ENCODE measurements at regions not wholly inside any gene's neighbourhood (a gene's known extent, or its start where the extent isn't known, plus 50 kb on each side); places are given as distances from the start of the nearest gene placed in this dataset.
"Not testable (repeated sequence)": the region's sequence is repeated elsewhere in the genome, so short reads cannot be mapped to it uniquely, and the experiment has no call there.

DNA sequence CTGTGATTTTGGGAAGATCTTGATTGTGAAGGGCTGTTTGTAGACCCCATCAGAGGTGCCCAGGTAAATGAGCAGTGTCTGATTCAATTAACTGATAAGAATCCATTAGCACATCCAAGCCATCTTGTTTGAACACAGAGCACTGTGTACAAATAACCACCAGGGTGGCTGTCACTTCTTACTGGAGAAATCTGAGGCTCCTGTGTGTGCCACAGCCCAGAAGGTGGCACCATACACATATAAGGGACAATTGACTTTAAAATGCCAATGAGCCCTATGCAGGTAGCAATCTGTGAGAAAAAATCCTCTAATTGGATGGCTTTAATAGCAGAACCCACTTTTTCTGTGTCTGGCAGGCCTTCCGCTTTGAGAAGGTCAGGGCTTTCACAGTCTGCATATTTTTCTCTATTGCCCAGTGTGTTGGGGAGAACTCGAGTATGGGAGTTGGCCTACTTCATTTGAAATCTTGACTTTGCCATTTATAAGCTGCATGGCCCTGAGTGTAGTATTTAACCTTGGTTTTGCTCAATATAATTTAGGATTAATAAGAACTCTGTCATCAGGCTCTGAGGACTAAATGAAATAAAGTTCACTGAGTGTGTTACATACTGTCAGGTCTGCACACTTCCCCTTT lies 517.4 kb downstream of the CCSER2 start:
- DNase-seq (ENCODE audit: low spot score), result no peak
- H3K9me3 Mint-ChIP-seq, result no peaks in the 10 kb centered on the region
- H3K36me3 Mint-ChIP-seq (ENCODE audit: low read depth), result no peaks in the 10 kb centered on the region
- H3K27ac Mint-ChIP-seq, result no peak overlapping the region
- no peaks in the 10 kb centered on the region for H3K4me1 Mint-ChIP-seq (ENCODE audit: low read depth)
- H3K4me3 Mint-ChIP-seq, result no peak overlapping the region
- H3K27me3 Mint-ChIP-seq (ENCODE audit: low read depth), result no peaks in the 10 kb centered on the region

DNA sequence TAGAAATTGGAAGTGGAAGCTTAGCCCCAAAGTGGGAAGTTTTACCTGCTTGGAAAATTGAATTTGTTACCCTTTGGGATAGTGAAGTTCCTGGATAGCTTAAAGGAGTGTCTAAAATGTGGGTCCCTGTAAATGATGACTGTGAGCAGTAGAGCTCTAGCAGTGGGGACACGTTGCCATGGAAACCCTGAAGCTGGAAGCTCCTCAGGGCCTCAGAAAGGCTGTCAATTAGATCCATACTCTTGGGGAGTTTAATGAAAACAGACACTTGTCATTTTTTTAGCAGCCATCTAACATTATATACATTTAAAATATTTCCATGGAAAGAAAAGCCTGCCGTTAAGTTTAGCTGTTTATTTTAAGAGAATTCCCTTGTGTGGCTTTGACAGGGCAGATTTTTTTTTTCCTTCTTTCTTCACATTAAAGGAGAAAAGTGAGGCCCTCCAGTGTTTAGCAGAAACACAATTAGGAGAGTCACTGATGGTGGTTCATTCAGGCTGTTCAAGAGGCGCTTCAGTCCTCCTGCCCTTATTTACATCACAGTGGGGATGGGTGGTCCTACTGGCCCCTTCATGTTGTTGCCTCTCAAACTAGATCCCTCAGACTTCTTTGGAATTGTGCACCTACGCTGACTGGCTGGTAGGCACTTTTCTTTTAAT lies 518.4 kb downstream of the CCSER2 start:
- Mint-ChIP-seq H3K4me1 (ENCODE audit: low read depth) (no peaks in the 10 kb centered on the region), H3K36me3 (ENCODE audit: low read depth) (no peaks in the 10 kb centered on the region), H3K9me3 (no peaks in the 10 kb centered on the region), H3K27ac (no peak overlapping the region), H3K27me3 (ENCODE audit: low read depth) (no peaks in the 10 kb centered on the region), H3K4me3 (no peak overlapping the region)
- DNase-seq (ENCODE audit: low spot score), result no peak

DNA sequence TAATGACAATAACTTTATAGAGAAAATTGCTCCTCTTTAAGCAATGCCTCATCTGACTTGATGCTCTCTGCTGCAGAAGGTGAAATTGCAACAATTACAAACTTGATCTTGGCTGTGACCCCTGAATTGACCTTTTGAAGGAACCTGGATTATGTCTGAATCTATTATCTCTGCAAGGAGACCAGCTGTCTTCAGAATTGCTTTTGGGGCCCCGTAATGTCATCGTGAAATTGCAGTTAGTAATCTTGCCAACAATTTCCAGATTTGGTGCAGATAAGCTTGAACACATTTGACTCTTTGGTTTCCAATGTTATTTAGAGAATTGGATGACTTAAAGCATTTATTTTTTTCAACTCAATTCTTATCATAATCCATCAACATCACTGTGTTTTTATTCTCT lies 520.6 kb downstream of the CCSER2 start:
- Mint-ChIP-seq H3K36me3 (ENCODE audit: low read depth) (no peaks in the 10 kb centered on the region), H3K4me1 (ENCODE audit: low read depth) (no peaks in the 10 kb centered on the region), H3K9me3 (no peaks in the 10 kb centered on the region), H3K27me3 (ENCODE audit: low read depth) (no peaks in the 10 kb centered on the region), H3K4me3 (no peak overlapping the region), H3K27ac (no peak overlapping the region)
- no peak for DNase-seq (ENCODE audit: low spot score)

DNA sequence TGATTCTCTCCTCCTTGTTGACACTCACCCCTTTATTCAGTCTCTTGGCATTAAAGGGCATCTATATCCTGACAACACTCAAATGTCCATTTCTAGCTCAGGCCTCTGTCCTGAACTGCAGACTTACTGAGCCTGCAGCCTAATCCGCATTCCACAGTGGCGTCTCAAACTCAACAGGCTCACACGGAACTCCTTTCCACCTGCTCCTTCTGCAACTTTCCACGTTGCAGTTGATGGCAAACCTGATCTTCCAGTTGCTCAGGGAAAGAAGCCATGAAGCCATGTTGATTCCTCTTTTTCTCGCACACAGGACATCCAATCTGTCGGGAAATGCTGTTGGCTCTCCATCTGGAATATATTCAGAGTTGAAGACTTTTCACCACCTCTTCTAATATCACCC lies 522.4 kb downstream of the CCSER2 start:
- no peak for DNase-seq (ENCODE audit: low spot score)
- Mint-ChIP-seq H3K27ac (no peak overlapping the region), H3K36me3 (ENCODE audit: low read depth) (no peaks in the 10 kb centered on the region), H3K9me3 (no peaks in the 10 kb centered on the region), H3K4me3 (no peak overlapping the region), H3K4me1 (ENCODE audit: low read depth) (no peaks in the 10 kb centered on the region), H3K27me3 (ENCODE audit: low read depth) (no peaks in the 10 kb centered on the region)

DNA sequence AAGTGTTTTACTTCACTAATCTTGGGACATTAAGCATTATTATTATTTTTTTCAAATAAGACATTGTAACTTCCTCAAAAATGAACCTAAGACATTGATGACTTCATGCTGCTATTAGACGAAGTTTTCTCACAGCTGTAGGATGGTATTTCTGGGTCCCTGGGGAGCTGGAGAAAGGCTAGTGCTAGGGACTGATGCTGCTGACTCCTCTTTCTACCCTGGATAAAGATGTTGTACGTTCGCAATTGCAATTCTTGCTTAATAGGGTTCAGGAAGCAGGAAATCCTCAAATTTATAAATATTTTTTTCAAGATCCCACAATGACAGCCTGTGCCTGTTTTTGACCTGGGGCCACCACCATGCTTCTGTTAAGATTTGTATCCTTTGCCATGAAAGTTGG lies 526.0 kb downstream of the CCSER2 start:
- Mint-ChIP-seq H3K4me1 (ENCODE audit: low read depth) (no peaks in the 10 kb centered on the region), H3K27me3 (ENCODE audit: low read depth) (no peaks in the 10 kb centered on the region), H3K27ac (no peak overlapping the region), H3K4me3 (no peak overlapping the region), H3K36me3 (ENCODE audit: low read depth) (no peaks in the 10 kb centered on the region), H3K9me3 (no peaks in the 10 kb centered on the region)
- no peak for DNase-seq (ENCODE audit: low spot score)

DNA sequence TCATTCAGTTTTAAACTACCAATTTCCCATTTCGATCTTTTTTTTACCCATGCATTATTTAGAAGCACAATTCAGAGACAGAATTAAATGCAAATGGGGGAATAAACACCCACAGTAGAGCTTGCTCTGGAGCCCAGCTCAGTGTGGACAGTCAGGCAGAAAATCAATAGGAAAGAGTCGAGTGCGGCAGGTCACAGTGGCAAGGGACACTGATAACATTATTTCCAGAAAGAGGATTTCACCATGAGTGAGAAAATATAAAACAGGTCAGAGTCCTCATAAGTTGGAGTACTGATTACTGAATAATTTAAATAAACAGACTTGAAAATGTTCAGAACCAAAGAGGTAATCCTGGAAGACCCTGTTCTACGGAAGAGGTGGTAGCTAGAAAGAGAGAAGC lies 532.5 kb downstream of the CCSER2 start:
- no peak overlapping the region for H3K27ac Mint-ChIP-seq
- H3K36me3 Mint-ChIP-seq (ENCODE audit: low read depth), result no peaks in the 10 kb centered on the region
- H3K4me1 Mint-ChIP-seq (ENCODE audit: low read depth), result no peaks in the 10 kb centered on the region
- H3K27me3 Mint-ChIP-seq (ENCODE audit: low read depth), result no peaks in the 10 kb centered on the region
- DNase-seq (ENCODE audit: low spot score), result no peak
- no peaks in the 10 kb centered on the region for H3K9me3 Mint-ChIP-seq
- no peak overlapping the region for H3K4me3 Mint-ChIP-seq

DNA sequence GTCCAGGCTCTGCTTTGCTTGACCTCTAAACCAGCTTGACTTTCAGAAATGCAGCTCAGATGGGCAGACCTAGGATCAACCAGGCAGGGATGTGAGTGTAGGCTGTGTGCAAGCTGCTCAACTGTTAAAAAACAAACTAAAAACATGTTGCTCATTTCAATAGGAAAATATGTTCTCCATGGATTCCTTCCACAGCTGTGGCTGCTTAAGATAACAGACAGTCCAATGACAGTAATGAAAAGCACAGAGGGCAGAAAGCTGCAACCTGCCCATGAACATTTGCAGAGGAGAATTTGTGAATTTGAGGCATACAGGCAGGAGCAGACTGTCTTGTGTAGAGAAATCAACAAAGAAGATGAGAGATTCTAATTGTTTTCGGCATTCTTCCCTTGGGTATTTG lies 534.2 kb downstream of the CCSER2 start:
- Mint-ChIP-seq H3K4me1 (ENCODE audit: low read depth) (no peaks in the 10 kb centered on the region), H3K27ac (no peak overlapping the region), H3K4me3 (no peak overlapping the region), H3K9me3 (no peaks in the 10 kb centered on the region), H3K36me3 (ENCODE audit: low read depth) (no peaks in the 10 kb centered on the region), H3K27me3 (ENCODE audit: low read depth) (no peaks in the 10 kb centered on the region)
- no peak for DNase-seq (ENCODE audit: low spot score)

DNA sequence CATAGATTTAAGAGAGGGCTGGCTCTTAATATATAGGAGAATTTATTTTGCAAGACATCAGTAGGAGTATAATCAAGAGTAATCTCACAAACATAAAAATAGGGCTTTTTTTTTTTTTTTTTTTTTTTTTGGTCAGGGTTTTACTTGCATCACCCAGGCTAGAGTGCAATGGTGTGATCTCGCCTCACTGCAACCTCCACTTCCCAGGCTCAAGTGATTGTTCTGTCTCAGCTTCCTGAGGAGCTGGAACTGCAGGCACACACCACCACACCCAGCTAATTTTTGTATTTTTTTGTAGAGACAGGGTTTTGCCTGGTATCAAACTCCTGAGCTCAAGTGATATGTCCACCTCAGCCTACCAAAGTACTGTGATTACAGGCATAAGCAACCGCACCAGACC lies 535.3 kb downstream of the CCSER2 start:
- no peaks in the 10 kb centered on the region for H3K4me1 Mint-ChIP-seq (ENCODE audit: low read depth)
- H3K27me3 Mint-ChIP-seq (ENCODE audit: low read depth), result no peaks in the 10 kb centered on the region
- H3K4me3 Mint-ChIP-seq, result no peak overlapping the region
- no peaks in the 10 kb centered on the region for H3K9me3 Mint-ChIP-seq
- no peak for DNase-seq (ENCODE audit: low spot score)
- no peak overlapping the region for H3K27ac Mint-ChIP-seq
- no peaks in the 10 kb centered on the region for H3K36me3 Mint-ChIP-seq (ENCODE audit: low read depth)

DNA sequence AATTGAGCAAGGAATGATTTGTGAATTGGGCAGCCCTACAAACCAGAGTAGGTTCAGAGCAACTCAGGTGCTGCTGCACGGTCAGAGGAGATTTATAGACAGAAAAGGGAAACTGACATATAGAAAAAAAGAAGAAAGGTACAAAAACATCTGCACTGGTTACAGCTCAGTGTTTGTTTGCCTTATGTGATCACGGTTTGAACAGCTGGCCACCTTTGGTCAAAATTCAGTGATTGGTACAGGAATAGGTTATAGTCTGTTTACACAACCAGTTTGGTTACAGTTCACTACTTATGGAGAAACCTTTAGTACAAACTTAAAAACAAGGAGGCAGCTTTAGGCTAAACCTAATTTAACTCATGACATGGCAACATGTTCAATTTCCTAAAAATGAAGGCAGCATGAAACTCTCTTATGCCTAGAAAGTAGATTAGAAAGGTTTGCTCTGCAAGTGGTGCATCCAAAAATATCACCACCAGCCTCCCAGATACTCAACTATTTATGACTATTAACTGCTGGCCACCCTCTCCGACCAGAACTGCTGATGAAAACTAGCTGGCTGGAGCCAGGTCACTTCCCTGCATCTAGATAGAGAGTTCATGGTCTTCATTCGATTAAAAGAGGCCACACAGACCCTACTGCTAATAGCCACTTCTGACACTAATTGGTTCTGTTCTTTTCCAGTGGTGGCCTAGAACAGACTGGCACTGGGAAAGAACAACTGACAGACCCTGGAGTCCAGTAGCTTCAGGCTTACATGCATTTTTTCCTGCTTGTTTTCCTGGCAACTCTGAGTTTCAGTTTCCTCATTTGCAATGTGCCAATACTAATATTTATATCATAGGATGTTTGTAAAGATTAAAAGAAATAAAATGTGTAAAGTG lies 548.0 kb downstream of the CCSER2 start:
- Mint-ChIP-seq H3K4me3 (no peak overlapping the region), H3K27ac (no peak overlapping the region), H3K9me3 (no peaks in the 10 kb centered on the region), H3K36me3 (ENCODE audit: low read depth) (no peaks in the 10 kb centered on the region), H3K27me3 (ENCODE audit: low read depth) (no peaks in the 10 kb centered on the region), H3K4me1 (ENCODE audit: low read depth) (no peaks in the 10 kb centered on the region)
- no peak for DNase-seq (ENCODE audit: low spot score)

DNA sequence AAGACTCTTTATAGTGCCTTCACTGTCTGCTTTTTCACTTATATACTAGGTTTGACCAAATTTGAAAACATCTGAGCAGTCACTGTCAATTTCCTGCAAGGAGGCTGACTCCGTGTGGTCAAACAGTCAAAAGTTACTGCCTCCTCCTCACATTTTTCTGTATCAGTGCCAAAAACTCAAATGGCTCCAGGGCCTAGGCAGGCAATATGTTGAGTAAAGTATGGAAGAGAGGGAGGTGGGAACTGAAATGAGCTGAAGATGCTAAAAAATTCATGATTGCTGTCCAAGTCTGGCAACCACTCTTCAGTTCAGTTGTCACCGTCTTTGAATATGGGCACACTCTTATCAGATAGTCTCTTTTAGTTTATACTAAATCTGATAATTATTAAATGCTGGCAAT lies 551.6 kb downstream of the CCSER2 start:
- H3K27ac Mint-ChIP-seq, result no peak overlapping the region
- no peaks in the 10 kb centered on the region for H3K4me1 Mint-ChIP-seq (ENCODE audit: low read depth)
- no peaks in the 10 kb centered on the region for H3K36me3 Mint-ChIP-seq (ENCODE audit: low read depth)
- no peak for DNase-seq (ENCODE audit: low spot score)
- no peaks in the 10 kb centered on the region for H3K27me3 Mint-ChIP-seq (ENCODE audit: low read depth)
- no peak overlapping the region for H3K4me3 Mint-ChIP-seq
- no peaks in the 10 kb centered on the region for H3K9me3 Mint-ChIP-seq

DNA sequence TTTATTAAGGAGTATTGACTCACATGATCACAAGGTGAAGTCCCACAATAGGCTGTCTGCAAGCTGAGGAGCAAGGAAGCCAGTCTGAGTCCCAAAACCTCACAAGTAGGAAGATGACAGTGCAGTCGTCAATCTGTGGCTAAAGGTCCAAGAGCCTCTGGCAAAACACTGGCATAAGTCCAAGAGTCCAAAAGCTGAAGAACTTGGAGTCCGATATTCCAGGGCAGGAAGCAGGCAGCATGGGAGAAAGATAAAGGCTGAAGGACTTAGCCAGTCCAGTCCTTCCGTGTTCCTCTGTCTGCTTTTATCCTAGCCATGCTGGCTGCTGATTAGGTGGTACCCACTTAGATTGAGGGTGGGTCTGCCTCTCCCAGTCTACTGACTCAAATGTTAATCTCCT lies 553.3 kb downstream of the CCSER2 start:
- H3K27me3 Mint-ChIP-seq (ENCODE audit: low read depth); H3K4me1 Mint-ChIP-seq (ENCODE audit: low read depth); H3K9me3 Mint-ChIP-seq; H3K36me3 Mint-ChIP-seq (ENCODE audit: low read depth); H3K4me3 Mint-ChIP-seq; H3K27ac Mint-ChIP-seq; DNase-seq (ENCODE audit: low spot score): not testable (repeated sequence)

DNA sequence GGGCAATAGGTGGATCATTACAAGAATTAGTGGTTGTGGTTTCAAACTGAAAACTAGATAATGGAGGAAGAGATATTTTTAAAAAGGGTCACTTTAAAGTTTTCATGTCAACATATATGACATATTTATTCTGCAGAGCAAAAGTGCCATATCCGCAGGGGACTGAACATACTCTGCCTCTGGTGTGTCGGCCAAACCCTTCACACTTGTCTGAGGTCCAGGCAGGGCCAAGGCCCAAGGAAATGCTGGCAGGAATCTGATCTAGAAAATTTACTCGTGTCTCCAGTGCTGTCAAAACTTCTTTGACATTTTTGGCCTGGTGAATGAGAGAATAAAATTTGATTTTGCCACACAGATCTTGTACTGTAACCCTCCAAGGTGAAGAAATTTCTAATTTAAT lies 562.3 kb downstream of the CCSER2 start:
- DNase-seq (ENCODE audit: low spot score), result no peak
- Mint-ChIP-seq H3K36me3 (ENCODE audit: low read depth) (no peaks in the 10 kb centered on the region), H3K4me3 (no peak overlapping the region), H3K27ac (no peak overlapping the region), H3K27me3 (ENCODE audit: low read depth) (no peaks in the 10 kb centered on the region), H3K9me3 (no peaks in the 10 kb centered on the region), H3K4me1 (ENCODE audit: low read depth) (no peaks in the 10 kb centered on the region)

DNA sequence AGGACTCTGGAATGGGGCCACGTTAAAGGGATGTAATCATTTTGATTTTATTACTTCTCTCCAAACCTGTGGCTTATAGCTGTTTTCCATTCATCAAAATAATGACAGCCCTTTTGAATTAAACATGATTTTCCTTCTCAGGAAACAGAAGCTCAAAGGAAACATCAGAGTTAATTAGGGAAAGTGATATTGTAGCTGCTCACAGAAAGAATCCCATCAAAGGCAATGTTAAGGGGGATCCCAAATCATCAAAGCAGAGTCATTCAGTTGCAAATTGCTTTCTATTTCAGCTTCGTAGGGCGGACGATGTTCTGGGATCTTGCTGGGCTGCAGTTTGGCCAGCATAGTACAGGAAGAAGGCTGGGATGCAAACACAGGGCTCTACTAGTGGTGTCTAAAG lies 563.2 kb downstream of the CCSER2 start:
- Mint-ChIP-seq H3K9me3 (no peaks in the 10 kb centered on the region), H3K4me1 (ENCODE audit: low read depth) (no peaks in the 10 kb centered on the region), H3K4me3 (no peak overlapping the region), H3K27ac (no peak overlapping the region), H3K36me3 (ENCODE audit: low read depth) (no peaks in the 10 kb centered on the region), H3K27me3 (ENCODE audit: low read depth) (no peaks in the 10 kb centered on the region)
- no peak for DNase-seq (ENCODE audit: low spot score)

DNA sequence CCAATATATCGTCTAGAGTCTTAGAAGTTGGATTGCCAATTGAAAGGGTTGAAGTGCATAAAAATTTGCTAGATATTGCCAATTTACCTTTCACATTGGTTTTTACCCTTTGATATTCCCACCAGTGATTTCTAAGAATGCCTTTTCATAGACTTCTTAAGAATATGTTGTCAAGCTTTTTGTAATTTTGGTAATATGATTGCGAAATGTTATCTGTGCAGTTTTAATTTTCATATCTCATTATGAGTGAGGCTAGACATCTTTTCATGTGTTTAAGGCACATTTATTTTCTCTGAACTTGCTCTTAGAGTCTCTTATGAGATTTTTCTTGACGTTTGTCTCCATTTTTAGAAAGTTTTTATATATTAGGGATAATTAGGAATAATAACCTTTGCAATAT lies 567.2 kb downstream of the CCSER2 start:
- H3K4me3 Mint-ChIP-seq, result no peak overlapping the region
- DNase-seq (ENCODE audit: low spot score), result no peak
- no peaks in the 10 kb centered on the region for H3K27me3 Mint-ChIP-seq (ENCODE audit: low read depth)
- H3K9me3 Mint-ChIP-seq, result no peaks in the 10 kb centered on the region
- no peak overlapping the region for H3K27ac Mint-ChIP-seq
- no peaks in the 10 kb centered on the region for H3K4me1 Mint-ChIP-seq (ENCODE audit: low read depth)
- H3K36me3 Mint-ChIP-seq (ENCODE audit: low read depth), result no peaks in the 10 kb centered on the region
